DOHH2 (cell line): ENCODE measurements at regions not wholly inside any gene's neighbourhood (a gene's known extent, or its start where the extent isn't known, plus 50 kb on each side); places are given as distances from the start of the nearest gene placed in this dataset.

ENCODE experiments used
- EZH2phosphoT487 ChIP-seq: fragments of 200-600 bp; sonication (generic); IDR thresholded peaks from 2 replicates; pipeline ENCODE4 v1.6.1; 2017; ENCODE audit warnings: borderline replicate concordance, mild to moderate bottlenecking, antibody characterized with exemption, low read length, moderate library complexity, mixed read lengths
- TF ChIP-seq, protein P1 (sequence below): fragments of 200-600 bp; sonication (generic); IDR thresholded peaks from one replicate; pipeline ENCODE4 v1.5.1; 2014; ENCODE audit warnings: antibody characterized with exemption, mild to moderate bottlenecking, low read depth, low read length; ENCODE audit not compliant: poor library complexity, severe bottlenecking

DNA sequence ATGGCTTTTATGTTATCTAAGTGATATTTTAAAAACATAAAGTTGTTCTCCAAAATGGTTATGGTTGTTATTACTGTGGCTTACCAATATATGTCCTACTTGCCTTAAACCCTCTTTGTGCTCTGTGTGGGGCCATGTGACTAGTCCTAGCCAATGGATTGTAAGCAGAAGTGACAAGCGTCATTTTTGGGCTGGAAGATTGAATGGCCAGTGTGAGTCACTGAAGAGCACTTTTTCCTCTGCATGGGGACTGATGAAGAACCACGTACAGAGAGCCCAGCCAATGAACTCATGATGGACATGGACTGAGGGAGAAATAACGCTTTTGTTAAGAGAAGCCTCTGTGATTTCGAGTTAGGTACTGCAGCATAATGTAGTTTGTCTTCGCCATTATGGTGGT lies 332.7 kb downstream of the EDEM1 start:
- TF ChIP-seq, protein P1, sequence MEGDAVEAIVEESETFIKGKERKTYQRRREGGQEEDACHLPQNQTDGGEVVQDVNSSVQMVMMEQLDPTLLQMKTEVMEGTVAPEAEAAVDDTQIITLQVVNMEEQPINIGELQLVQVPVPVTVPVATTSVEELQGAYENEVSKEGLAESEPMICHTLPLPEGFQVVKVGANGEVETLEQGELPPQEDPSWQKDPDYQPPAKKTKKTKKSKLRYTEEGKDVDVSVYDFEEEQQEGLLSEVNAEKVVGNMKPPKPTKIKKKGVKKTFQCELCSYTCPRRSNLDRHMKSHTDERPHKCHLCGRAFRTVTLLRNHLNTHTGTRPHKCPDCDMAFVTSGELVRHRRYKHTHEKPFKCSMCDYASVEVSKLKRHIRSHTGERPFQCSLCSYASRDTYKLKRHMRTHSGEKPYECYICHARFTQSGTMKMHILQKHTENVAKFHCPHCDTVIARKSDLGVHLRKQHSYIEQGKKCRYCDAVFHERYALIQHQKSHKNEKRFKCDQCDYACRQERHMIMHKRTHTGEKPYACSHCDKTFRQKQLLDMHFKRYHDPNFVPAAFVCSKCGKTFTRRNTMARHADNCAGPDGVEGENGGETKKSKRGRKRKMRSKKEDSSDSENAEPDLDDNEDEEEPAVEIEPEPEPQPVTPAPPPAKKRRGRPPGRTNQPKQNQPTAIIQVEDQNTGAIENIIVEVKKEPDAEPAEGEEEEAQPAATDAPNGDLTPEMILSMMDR, result no peak
- no peak for TF ChIP-seq EZH2phosphoT487
